ENCODE measurements at regions not wholly inside any gene's neighbourhood (a gene's known extent, or its start where the extent isn't known, plus 50 kb on each side); places are given as distances from the start of the nearest gene placed in this dataset.

DNA sequence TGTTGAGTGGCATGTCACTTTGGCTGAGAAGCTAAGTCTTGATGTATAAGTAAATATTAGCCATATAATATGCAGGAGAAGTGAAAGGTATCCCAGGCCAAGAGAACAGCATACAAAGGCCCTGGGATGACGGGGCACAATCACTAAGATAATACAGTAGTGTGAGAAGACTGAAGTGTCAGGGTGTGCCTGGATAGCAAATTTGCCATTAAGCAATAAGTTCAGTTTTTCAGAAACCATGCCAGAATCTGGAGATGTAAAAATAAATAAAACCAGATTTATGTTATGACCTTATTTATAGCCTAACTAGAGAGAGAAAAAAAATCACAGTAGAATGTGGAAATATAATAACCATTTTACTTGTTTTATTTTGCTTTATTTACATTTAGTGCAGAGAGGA lies 1858.7 kb upstream of the CELF4 start:
- DNase-seq (ENCODE audit: low read depth in 2 of 3, low spot score in 2 of 3) = no peak

DNA sequence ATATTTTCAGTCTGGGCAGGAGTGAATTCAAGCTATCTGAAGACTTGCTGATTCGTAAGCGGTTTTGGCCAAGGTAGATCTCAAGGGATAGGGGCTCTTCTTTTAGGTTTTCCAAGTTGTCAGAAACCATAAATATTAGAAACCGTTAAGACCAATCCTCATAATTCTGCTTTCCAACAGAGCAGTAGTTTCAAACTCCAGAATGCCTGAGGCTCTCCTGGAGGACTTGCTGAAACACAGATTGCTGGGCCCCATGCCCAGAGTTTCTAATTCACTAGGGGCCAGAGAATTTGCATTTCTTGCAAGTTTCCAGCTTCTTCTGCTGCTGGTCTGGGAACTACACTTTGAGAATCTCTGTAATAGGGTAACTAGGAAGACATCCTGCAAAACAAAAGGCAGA lies 1855.7 kb upstream of the CELF4 start:
- DNase-seq (ENCODE audit: low read depth in 2 of 3, low spot score in 2 of 3) = no peak

DNA sequence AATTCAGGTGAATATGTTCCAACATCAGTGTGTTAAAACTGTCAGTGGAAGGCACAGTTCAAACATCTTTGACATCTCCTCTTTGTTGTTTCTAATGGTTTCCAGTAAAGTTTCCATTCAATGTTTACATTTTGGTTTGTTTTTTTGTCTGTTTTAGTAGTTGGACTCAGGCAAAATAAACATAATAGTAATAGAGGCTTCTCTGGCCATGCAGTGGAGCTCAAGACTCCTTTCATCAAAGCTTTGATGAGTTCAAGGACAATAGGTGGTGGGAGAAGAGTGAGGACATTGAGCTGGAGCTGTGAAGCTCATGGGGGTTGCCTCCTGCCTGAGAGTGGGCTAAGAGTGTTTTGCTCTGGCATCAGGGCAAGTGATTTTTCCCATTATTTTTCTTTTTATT lies 1853.7 kb upstream of the CELF4 start:
- DNase-seq (ENCODE audit: low read depth in 2 of 3, low spot score in 2 of 3) = no peak

DNA sequence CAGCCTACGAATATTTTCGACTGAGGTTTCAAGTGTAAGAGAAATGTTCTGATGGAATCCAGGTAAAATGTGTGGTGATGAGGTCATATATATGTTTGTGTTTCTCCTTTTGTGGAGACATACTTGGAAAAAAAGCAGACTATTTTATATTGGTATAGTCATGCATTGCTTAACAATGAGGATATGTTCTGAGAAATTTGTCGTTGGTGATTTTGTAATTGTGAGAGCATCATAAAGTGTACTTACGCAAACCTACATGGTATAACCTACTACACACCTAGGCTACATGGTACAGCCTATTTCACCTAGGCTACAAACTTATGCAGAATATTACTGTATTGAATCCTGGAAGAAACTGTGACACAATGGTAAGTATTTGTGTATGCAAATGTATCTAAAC lies 1849.9 kb upstream of the CELF4 start:
- DNase-seq (ENCODE audit: low read depth in 2 of 3, low spot score in 2 of 3) = no peak

DNA sequence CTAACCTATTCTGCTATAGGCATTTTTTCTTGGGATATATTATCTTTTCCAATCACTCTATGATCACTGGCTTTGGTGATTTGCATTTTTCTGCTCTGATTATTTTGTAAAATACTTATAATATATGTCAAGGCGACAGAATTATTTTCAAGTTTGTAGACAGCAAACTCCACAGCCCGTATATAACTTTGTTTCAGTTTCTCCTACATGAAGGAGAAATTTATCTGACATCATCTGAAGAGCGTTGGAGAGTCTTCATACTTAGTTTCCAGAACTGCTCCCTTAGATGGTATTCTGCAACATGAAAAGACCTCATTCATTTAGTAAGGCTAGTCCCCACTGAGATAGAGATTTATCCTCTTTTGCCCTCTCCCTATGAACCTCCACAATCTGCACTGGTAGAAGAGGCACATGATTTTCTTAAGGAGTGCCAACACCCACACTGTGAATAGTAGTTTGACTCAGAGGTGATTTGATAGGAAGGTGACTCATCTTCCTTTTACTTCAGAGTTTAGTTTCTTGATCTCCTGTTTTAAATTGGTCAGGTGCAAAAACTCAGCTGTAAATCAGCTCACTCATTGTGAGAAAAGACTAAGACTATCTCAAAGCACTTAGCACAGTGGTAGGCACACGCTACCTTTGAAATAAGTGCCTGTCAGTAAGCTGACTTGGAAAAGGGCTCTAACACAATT lies 1848.6 kb upstream of the CELF4 start:
- peak in 1 of 3 donors; percentile 5 for DNase-seq (ENCODE audit: low read depth in 2 of 3, low spot score in 2 of 3)

DNA sequence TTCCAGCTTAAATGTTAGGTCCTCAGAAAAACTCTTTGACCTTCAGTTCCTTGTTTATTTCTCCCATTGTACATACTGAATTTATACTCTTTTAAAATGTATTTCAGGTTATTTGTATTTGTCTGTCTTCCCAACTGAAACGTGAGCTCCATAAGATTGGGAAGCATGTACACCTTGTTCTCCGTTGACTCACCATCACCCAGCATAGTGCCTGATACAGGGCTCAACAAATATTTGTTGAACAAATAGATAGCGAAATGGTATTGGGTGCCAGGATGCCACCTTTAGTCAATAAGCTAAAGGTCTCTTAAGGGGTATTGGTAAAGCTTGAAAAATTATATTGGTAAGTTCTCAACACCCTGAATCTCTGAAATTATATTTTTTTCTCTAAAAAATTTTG lies 1841.3 kb upstream of the CELF4 start:
- no peak for DNase-seq (ENCODE audit: low read depth in 2 of 3, low spot score in 2 of 3)

DNA sequence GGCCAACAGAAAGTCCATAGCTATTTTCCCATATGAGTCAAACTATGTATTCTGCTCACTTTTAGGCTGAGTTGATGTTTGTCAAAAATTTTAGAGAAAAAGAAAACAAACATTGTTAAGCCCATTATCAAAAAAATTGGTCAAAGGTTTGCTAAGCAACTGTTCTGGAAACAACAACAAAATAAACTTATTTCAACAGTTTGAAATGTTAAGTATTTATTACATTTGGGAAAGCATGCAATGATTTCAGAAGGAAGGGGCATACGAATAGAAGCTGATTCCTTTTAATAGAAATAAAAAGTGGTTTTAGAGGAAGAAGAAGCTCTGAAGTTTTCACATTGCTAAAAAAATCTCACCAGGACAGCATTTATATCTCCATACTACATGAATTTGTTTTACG lies 1837.5 kb upstream of the CELF4 start:
- no peak for DNase-seq (ENCODE audit: low read depth in 2 of 3, low spot score in 2 of 3)

DNA sequence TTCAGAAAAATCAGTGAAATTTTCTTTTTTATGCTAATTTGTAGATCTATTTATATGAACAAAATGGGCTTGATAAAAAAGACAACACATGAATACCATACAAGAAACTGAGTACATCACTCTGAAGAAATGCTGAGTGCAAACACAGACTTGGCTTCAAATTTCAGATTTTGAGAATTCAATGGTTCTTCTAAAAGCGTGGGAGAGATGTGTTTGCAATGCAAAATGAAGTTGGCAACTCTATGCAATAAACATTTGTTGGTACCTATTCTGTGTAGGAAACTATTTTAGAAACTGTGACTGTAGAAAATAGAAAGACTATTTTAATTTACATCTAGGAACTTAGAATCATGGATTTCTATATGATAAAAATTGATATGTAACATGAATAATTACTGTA lies 1834.1 kb upstream of the CELF4 start:
- DNase-seq (ENCODE audit: low read depth in 2 of 3, low spot score in 2 of 3) = no peak

DNA sequence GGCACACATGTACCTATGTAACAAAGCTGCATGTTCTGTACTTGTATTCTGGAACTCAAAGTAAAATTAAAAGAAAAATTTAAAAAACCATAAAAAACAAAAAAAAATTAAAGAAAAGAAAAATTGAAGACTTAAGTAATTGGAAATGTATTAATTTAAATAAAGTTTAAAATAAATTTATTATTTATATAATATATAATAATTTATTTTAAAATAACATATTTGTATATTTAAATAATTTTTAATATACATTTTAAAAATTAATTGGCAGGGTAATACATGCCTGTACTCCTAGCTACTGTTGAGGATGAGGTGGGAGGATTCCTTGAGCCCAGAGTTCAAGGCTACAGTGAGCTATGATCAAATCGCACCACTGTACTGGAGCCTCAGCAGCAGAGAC lies 1830.6 kb upstream of the CELF4 start:
- DNase-seq (ENCODE audit: low read depth in 2 of 3, low spot score in 2 of 3) = no peak

DNA sequence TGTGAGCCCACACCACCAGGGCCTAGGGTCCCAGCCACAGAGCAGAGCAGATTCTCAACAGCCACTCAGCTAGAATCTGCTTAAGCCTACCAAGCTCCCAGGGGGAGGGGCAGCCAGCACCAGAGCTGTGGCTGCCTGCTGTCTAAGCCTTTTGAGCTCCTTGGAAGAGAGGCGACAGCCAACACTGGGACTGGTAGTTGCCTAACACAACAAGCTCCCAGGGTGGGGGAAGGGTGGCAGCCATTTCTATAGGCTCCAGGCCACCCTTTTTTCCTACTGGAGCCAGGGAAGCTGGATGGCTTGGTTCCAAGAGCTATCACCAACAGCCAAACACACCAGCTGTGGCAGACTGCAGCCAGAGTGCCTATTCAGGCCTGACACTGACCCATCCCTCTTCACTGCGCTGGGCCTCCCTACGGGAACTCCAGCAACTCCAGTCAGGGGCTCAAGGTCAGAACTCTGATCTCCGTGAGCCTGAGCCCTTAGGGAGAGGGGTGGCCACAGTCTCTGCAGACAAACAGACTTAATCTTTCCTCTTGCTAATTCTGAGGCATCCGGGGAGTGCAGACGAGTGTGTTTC lies 1824.3 kb upstream of the CELF4 start:
- no peak for DNase-seq (ENCODE audit: low read depth in 2 of 3, low spot score in 2 of 3)

DNA sequence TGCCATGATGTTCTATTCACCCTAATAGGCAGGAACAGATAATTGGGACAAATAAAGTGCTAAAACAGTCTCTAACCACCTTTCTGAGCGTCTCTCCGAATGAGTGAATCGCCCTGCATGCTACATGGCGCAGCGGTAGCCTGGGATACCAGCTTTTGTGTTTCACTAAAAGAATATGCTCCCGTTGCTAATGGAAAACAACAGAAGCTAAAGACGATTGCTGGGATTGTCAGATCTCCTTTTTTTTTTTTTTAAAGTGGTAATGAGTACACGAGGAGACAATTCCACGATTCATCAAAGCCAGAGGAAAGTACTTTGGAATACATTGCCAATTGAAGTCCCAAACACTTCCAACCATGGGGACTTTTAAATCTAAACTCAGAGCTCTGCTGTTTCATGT lies 1815.3 kb upstream of the CELF4 start:
- no peak for DNase-seq (ENCODE audit: low read depth in 2 of 3, low spot score in 2 of 3)

DNA sequence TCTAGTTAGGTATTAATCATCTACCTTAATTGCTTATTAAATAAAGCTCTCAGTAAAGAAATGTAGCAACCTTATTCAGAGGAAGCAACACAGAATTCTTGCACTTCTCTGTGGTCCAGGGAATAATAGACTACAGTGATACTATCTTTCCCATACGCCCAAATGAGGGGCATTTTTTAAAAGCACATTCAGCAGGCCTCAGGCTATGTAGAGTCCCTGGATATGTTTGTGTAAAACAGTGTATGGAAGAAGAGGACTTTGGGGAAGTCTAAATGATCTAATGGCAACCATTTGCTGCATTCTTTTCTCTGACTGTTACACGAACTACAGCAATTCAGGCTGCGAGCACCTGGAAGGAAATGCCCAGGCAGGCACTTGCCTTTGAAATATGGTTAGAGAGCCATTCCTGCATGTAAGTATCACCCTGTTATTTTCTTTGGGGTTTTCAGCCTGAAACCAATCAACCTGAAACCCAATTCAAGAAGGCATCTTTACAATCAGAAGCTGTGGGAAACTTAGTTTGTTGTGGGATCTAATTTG lies 1814.7 kb upstream of the CELF4 start:
- DNase-seq (ENCODE audit: low read depth in 2 of 3, low spot score in 2 of 3) = no peak

DNA sequence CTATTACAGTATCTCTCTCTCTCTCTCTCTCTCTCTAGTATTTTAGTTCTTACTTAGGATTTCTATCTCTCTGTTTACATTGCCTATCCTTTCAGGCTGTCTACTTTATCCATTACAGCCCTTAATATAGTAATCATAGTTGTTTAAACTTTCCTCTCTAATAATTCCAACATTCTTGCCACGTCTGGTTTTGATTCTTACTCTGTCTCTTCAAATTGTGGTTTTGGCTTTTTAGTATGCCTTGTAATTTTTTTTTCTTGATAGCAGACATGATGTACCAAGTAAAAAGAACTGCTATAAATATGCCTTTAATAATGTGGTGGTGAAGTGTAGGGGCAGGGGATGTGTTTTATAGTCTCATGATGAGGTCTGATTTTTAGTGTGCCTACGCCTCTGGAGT lies 1809.5 kb upstream of the CELF4 start:
- DNase-seq (ENCODE audit: low read depth in 2 of 3, low spot score in 2 of 3) = no peak

DNA sequence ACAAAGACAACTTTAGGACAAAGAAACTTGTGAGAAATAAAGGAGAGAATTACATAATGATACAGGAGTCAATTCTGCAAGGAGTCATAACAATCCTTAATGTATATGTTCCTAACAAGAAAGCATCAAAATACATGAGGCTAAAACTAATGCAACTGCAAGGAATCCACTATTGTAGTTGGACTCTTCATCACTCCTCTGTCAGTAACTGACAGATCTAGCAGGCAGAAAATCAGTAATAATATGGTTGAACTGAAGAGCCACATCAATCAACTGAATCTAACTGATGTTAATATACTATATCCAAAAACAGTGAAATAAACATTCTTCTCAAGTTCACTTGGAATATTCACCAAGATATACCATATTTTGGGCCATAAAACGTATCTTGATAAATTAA lies 1806.4 kb upstream of the CELF4 start:
- no peak for DNase-seq (ENCODE audit: low read depth in 2 of 3, low spot score in 2 of 3)

DNA sequence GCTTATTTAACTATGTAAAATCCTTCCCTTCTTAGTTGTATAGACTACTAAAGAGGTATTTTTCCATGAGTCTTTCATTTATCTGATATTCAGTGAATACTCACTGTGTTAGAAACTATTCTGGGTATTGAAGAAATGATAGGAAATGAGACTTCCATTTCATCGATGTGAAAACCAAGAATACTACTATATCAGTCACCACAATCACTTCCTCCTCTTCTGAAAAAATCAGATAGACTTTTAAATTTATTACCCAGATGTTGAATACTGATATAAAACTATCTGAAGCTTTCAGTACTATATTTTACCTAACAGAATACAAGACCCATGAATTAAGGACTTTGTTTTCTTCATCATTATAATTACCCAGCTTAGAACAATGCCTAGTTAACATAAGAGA lies 1801.1 kb upstream of the CELF4 start:
- DNase-seq (ENCODE audit: low read depth in 2 of 3, low spot score in 2 of 3) = peak in 2 of 3 donors; percentile 27 to 80

DNA sequence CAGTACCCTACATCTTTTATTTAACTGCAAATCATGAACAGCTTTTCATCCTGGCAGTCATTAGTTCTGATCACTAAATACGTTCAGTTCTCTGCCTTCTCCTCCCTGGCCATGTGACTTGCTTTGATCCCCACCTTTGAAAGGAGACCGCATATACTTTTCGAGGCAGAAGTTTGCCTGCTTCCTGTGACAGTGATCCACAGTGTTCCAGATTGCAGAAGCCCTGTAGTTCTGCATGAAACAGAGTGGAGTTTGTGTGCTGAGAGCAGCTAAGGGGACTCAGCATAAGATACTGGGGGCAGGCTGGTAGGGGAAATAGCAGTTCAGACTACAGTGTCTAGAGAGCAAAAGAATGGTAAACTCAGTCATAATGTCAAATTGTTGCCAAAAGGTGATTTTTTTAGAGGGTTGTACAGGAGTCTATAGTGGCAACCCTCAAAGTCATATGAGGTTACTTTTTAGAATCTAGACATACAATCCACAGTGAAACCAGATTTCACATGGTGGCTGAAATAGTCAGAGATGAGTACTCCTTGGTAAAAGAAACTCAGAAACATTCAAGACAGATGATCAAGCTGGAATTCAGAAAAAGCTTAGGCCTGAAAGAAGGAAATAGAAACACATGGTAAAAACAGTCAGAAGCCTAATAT lies 1800.4 kb upstream of the CELF4 start:
- DNase-seq (ENCODE audit: low read depth in 2 of 3, low spot score in 2 of 3) = peak in 2 of 3 donors; percentile 27 to 64

DNA sequence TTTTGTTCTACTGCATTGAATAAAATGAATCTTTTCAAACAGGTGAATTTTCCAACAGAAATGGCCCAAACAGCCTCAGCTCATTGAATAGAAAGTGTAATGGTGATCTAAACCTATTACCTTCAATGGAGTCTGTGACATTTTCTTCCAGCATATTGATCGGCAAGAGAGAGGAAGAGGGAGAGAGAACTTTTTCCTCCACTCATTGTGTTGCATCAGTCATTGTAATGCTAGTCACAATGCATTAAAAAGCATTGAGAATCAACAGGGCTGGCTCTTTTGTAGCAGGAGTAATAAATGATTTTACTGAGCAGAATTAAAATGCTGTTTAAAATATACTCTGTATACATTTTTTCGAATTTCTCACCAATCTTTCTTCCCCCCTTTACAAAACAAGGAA lies 1794.5 kb upstream of the CELF4 start:
- DNase-seq (ENCODE audit: low read depth in 2 of 3, low spot score in 2 of 3) = no peak

DNA sequence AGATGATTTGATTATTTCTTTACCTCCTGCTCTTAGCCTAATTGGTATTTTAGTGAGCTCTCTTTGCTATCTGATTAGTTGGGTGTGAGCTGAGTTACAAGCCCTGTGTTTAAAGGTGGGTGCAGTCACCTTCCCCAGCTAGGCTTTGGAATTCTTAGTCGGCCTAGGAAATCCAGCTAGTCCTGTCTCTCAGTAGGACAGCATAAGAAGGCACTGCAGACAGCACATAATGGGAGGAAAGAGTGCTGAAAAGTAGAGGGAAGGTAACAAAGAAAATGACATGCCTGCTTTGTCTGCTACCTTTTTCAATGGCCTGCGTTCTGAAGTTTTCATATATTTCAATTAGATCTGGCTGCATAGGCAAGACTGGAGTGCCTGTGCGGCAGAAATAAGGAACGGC lies 1794.0 kb upstream of the CELF4 start:
- DNase-seq (ENCODE audit: low read depth in 2 of 3, low spot score in 2 of 3) = no peak

DNA sequence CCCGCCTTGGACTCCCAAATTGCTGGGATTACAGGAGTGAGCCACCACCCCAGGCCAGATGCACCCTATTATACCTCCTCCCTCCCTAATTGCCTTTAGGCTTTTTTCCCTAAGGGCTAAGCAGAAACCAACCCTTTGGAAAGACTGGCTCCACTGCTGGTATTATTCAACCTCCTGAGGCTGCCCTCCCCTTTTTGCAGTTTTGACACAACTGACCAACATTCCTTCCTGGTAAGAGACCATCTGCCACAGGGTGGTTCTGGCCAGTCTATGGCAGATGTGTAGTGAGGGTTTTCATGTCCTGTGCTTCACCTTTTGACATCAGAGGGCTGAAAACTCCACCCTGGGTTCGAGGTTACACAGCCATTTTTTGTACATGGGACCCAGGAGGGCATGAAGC lies 1785.3 kb upstream of the CELF4 start:
- DNase-seq (ENCODE audit: low read depth in 2 of 3, low spot score in 2 of 3) = no peak

DNA sequence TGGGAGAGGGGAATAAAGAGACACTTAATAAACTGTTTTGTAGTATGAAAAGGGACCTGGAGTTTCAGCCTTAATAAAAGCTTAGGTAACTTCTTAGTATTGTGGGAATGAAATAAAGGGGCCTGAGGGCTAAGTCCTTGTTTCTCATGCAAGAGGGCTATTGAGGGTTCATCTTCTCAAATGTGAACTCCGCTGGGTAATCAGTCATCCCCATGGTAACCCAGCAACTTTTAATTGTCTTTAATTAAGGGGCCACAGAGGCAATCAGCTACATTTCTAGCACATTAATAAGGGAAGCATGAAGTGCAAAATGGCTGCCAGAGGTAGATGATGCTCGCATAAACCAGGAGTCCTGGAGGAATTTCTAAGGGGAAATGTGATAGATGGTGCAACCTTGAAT lies 1784.2 kb upstream of the CELF4 start:
- no peak for DNase-seq (ENCODE audit: low read depth in 2 of 3, low spot score in 2 of 3)

DNA sequence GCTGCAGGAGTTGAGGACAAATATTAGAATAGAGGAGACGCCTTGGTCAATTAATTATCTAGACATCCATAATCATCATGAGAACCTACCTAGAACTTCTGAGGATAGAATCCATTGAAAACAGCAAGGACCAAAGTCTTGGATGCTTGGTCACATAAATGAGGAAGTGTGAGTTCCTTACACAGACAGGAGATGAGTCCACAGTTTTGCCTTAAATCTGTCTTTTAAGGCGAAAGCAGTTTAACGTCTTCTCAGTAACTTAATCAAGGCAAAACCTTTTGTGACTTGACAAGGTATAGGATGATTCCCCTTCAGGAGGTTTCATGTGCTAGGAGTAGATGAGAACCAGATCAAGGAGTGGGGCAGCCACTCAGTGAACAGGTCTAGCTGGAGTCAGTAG lies 1783.2 kb upstream of the CELF4 start:
- DNase-seq (ENCODE audit: low read depth in 2 of 3, low spot score in 2 of 3) = peak in 1 of 3 donors; percentile 54

DNA sequence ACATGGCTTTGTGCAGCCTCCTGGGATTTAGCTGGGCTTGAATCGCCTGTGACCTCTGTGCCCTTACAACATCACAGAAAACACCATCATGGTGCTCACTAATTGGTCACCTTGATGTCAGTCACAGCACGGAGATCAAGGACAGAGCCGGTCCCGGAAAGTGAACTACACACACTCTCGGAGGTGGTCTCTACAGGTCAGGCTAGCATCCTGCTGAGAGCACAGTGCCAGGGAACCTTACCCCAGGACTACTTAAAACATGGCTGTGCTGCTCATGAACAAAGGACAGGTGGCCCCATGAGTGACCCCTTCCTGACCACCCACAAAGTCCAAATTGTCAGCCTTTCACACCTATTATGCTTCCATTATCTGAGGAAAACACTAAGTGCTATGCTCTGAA lies 1782.1 kb upstream of the CELF4 start:
- DNase-seq (ENCODE audit: low read depth in 2 of 3, low spot score in 2 of 3) = no peak
